DND-41 (cell line): ENCODE measurements at regions not wholly inside any gene's neighbourhood (a gene's known extent, or its start where the extent isn't known, plus 50 kb on each side); places are given as distances from the start of the nearest gene placed in this dataset.

ENCODE experiments used
- ATAC-seq: fragments of 200-7000 bp; cut with Tn5 transposase; 3 replicates; pipeline ENCODE4 v1.9.1; 2021; ENCODE audit warnings: low read depth; ENCODE audit not compliant: insufficient read depth
- DNase-seq: peaks from one replicate; pipeline ENCODE4 v3.0.0-alpha.2; 2020
- H2AFZ ChIP-seq: 2 replicates; pipeline ENCODE4 v1.6.0; 2012; ENCODE audit warnings: low read depth, low read length
- H3K27ac ChIP-seq: 2 replicates; pipeline ENCODE4 v1.5.1; 2012; ENCODE audit warnings: low read length, inconsistent platforms
- H3K27me3 ChIP-seq: fragments of 200-600 bp; sonication (generic); 2 replicates; pipeline ENCODE4 v1.6.0; 2012; ENCODE audit warnings: low read length, mild to moderate bottlenecking, inconsistent platforms; ENCODE audit not compliant: insufficient read depth, poor library complexity
- H3K36me3 ChIP-seq: 2 replicates; pipeline ENCODE4 v1.5.1; 2012; ENCODE audit warnings: low read length, inconsistent platforms; ENCODE audit not compliant: insufficient read depth
- H3K4me1 ChIP-seq: 2 replicates; pipeline ENCODE4 v1.5.1; 2012; ENCODE audit warnings: mild to moderate bottlenecking, low read length; ENCODE audit not compliant: insufficient read depth
- H3K4me2 ChIP-seq: 2 replicates; pipeline ENCODE4 v1.6.0; 2012; ENCODE audit warnings: mild to moderate bottlenecking, moderate library complexity, low read length, inconsistent platforms; ENCODE audit not compliant: insufficient read depth
- H3K4me3 ChIP-seq, 2 experiments: fragments of 200-600 bp in 1 of 2; shearing (Covaris generic) in 1 of 2; 2 replicates each; pipeline ENCODE4 v1.5.1; 2012 to 2016; ENCODE audit warnings: inconsistent platforms in 2 of 2, low read length in 2 of 2, mild to moderate bottlenecking in 2 of 2, low read depth in 1 of 2, moderate library complexity in 1 of 2
- H3K79me2 ChIP-seq: 2 replicates; pipeline ENCODE4 v1.6.0; 2012; ENCODE audit warnings: low read length, inconsistent platforms; ENCODE audit not compliant: insufficient read depth
- H3K9ac ChIP-seq: 2 replicates; pipeline ENCODE4 v1.6.0; 2012; ENCODE audit warnings: low read depth, mild to moderate bottlenecking, inconsistent platforms, low read length, moderate library complexity
- H3K9me3 ChIP-seq: 2 replicates; pipeline ENCODE4 v1.5.1; 2012; ENCODE audit warnings: low read length, moderate library complexity, mild to moderate bottlenecking, inconsistent platforms; ENCODE audit not compliant: insufficient read depth, severe bottlenecking
- H4K20me1 ChIP-seq: 2 replicates; pipeline ENCODE4 v1.6.0; 2012; ENCODE audit warnings: low read length; ENCODE audit not compliant: insufficient read depth
- CTCF ChIP-seq: IDR thresholded peaks from 2 replicates; pipeline ENCODE4 v1.5.1; 2012; ENCODE audit warnings: borderline replicate concordance, low read length, moderate library complexity, mild to moderate bottlenecking; ENCODE audit not compliant: poor library complexity, severe bottlenecking; ENCODE audit errors: extremely low read depth
- EZH2 ChIP-seq: IDR thresholded peaks from 3 replicates; pipeline ENCODE4 v1.6.1; 2012; ENCODE audit warnings: borderline replicate concordance, low read depth, mild to moderate bottlenecking, moderate library complexity, low read length, inconsistent platforms; ENCODE audit not compliant: severe bottlenecking

- Histone ChIP-seq H4K20me1 (no peaks in the 10 kb centered on the region), H3K4me1 (no peaks in the 10 kb centered on the region), H3K27ac (no peak overlapping the region), H3K27me3 (no peaks in the 10 kb centered on the region), H3K9me3 (no peaks in the 10 kb centered on the region), H2AFZ (no peak overlapping the region), H3K4me2 (no peak overlapping the region), H3K9ac (no peak overlapping the region), H3K4me3 (no peak overlapping the region), H3K79me2 (no peaks in the 10 kb centered on the region), H3K36me3 (no peaks in the 10 kb centered on the region)
- ATAC-seq: peak; percentile 57; the same call in 1 of the 3 replicates
- peak; percentile 12 for DNase-seq
- TF ChIP-seq EZH2 (no peak), CTCF (no peak)
Measured at GRCh38 chr18:38077229-38077628, 511.6 kb upstream of the CELF4 start.

GRCh38 chr18:38076346-38077070 is 510.9 kb upstream of the CELF4 start:
- Histone ChIP-seq H2AFZ (no peak overlapping the region), H3K9me3 (no peaks in the 10 kb centered on the region), H3K27me3 (no peaks in the 10 kb centered on the region), H3K4me2 (no peak overlapping the region), H3K27ac (no peak overlapping the region), H4K20me1 (no peaks in the 10 kb centered on the region), H3K4me3 (no peak overlapping the region), H3K9ac (no peak overlapping the region), H3K79me2 (no peaks in the 10 kb centered on the region), H3K36me3 (no peaks in the 10 kb centered on the region), H3K4me1 (no peaks in the 10 kb centered on the region)
- ATAC-seq: no peak
- no peak for DNase-seq
- no peak for TF ChIP-seq CTCF
- TF ChIP-seq EZH2: no peak

- TF ChIP-seq EZH2: no peak
- TF ChIP-seq CTCF: no peak
- ATAC-seq: no peak
- H3K27ac ChIP-seq: no peak overlapping the region
- H3K4me1 ChIP-seq: no peaks in the 10 kb centered on the region
- no peaks in the 10 kb centered on the region for H3K27me3 ChIP-seq
- no peaks in the 10 kb centered on the region for H4K20me1 ChIP-seq
- H2AFZ ChIP-seq: no peak overlapping the region
- H3K79me2 ChIP-seq: no peaks in the 10 kb centered on the region
- H3K4me3 ChIP-seq: no peak overlapping the region
- no peaks in the 10 kb centered on the region for H3K9me3 ChIP-seq
- DNase-seq: no peak
- no peaks in the 10 kb centered on the region for H3K36me3 ChIP-seq
- H3K4me2 ChIP-seq: no peak overlapping the region
- no peak overlapping the region for H3K9ac ChIP-seq
Measured at GRCh38 chr18:38074298-38074876, 508.8 kb upstream of the CELF4 start.
